HepG2 (cell line): ENCODE measurements at regions not wholly inside any gene's neighbourhood (a gene's known extent, or its start where the extent isn't known, plus 50 kb on each side); places are given as distances from the start of the nearest gene placed in this dataset.

Experiments used
- ATAC-seq: fragments of 200-7000 bp; cut with Tn5 transposase; 3 replicates; pipeline ENCODE4 v1.9.1; 2020; ENCODE audit warnings: mild to moderate bottlenecking, moderate library complexity
- BruUV-seq: library from RNA; stranded (reverse); fragments of 400-500 nt; replicated peaks from 2 replicates; lab custom pipeline; 2021; lab: Mats Ljungman, UMichigan
- CTCF ChIA-PET: fragments of 300-600 bp; formaldehyde crosslinking; extraction: SDS; loops from one replicate; lab custom pipeline; 2021; ENCODE audit warnings: low total read pairs, inconsistent platforms, low intra/inter-chr PET ratio; lab: Yijun Ruan, JAX
- POLR2A ChIA-PET: fragments of 350-600 bp; sonication (Branson Sonifier 250); formaldehyde crosslinking; loops from one replicate; lab custom pipeline; 2020; ENCODE audit warnings: antibody characterized with exemption, inconsistent platforms; lab: Yijun Ruan, JAX
- DNase-seq: peaks from one replicate; pipeline ENCODE4 v3.0.0-alpha.2; 2015; ENCODE audit warnings: low spot score
- FAIRE-seq: peaks from 3 replicates; lab custom pipeline; 2011; peaks lifted over from hg19 to GRCh38; lab: Jason Lieb, UNC
- H2AFZ ChIP-seq: one replicate; pipeline ENCODE4 v1.6.1; 2011; ENCODE audit warnings: low read length, inconsistent platforms
- H3K27ac ChIP-seq: fragments of 300-600 bp; 3 replicates; pipeline ENCODE4 v1.8.0; 2011; ENCODE audit warnings: mixed run types, mild to moderate bottlenecking, mixed read lengths, low read length, inconsistent platforms; ENCODE audit not compliant: insufficient read depth; ENCODE audit errors: extremely low read length
- H3K27me3 ChIP-seq, 2 experiments: fragments of 200-600 bp in 1 of 2; 2 replicates in 1 of 2; 3 replicates in 1 of 2; pipeline versions ENCODE4 v1.6.0 to v1.8.0; 2011; ENCODE audit warnings: low read length in 2 of 2, mild to moderate bottlenecking in 2 of 2, moderate library complexity in 2 of 2, inconsistent platforms in 1 of 2; ENCODE audit not compliant: insufficient read depth in 2 of 2, control insufficient read depth in 1 of 2
- H3K36me3 ChIP-seq, 2 experiments: fragments of 200-600 bp in 1 of 2; replicated peaks in 1 of 2; 2 replicates in 1 of 2; 3 replicates in 1 of 2; pipeline versions ENCODE4 v1.5.1 to v1.8.0; 2011; ENCODE audit warnings: low read length in 2 of 2, inconsistent platforms in 1 of 2; ENCODE audit not compliant: insufficient read depth in 2 of 2, control insufficient read depth in 1 of 2
- H3K4me1 ChIP-seq: 2 replicates; pipeline ENCODE4 v1.5.1; 2012; ENCODE audit warnings: low read length, inconsistent platforms; ENCODE audit not compliant: insufficient read depth
- H3K4me2 ChIP-seq: 2 replicates; pipeline ENCODE4 v1.6.0; 2011; ENCODE audit warnings: low read depth, low read length, inconsistent platforms
- H3K4me3 ChIP-seq, 3 experiments: fragments of 200-600 bp in 1 of 3; sonication (generic), shearing (Covaris generic) in 1 of 3; replicated peaks in 1 of 3; 2 replicates each; pipeline ENCODE4 v1.5.1; 2011 to 2016; ENCODE audit warnings: low read length in 3 of 3, inconsistent platforms in 2 of 3, low read depth in 2 of 3, mild to moderate bottlenecking in 2 of 3, control low read depth in 1 of 3, mixed read lengths in 1 of 3; ENCODE audit not compliant: insufficient read depth in 1 of 3
- H3K79me2 ChIP-seq: one replicate; pipeline ENCODE4 v1.6.1; 2011; ENCODE audit warnings: low read length, inconsistent platforms; ENCODE audit not compliant: insufficient read depth
- H3K9ac ChIP-seq: 2 replicates; pipeline ENCODE4 v1.6.0; 2011; ENCODE audit warnings: mild to moderate bottlenecking, low read depth, low read length, inconsistent platforms; ENCODE audit not compliant: insufficient read depth
- H3K9me3 ChIP-seq: 2 replicates; pipeline ENCODE4 v1.5.1; 2012; ENCODE audit warnings: mild to moderate bottlenecking, low read length
- H4K20me1 ChIP-seq: 2 replicates; pipeline ENCODE4 v1.6.0; 2011; ENCODE audit warnings: inconsistent platforms, mild to moderate bottlenecking, low read length, moderate library complexity; ENCODE audit not compliant: insufficient read depth
- CEBPB ChIP-seq: IDR thresholded peaks from 2 replicates; pipeline ENCODE4 v1.6.1; 2011; ENCODE audit warnings: low read depth, low read length, improper control_type of control experiment, borderline replicate concordance
- CEBPG ChIP-seq: IDR thresholded peaks from 2 replicates; pipeline ENCODE4 v1.6.1; 2016
- ELF1 ChIP-seq: sonication (generic); formaldehyde crosslinking; IDR thresholded peaks from 2 replicates; pipeline ENCODE4 v1.4.0; 2020; ENCODE audit warnings: missing genetic modification reagents
- KAT7 ChIP-seq: IDR thresholded peaks from 2 replicates; pipeline ENCODE4 v1.6.1; 2018; ENCODE audit warnings: borderline replicate concordance, missing compliant biosample characterization
- MAFK ChIP-seq, 2 experiments: IDR thresholded peaks in 1 of 2; conservative IDR thresholded peaks in 1 of 2; 2 replicates each; pipeline ENCODE4 v1.6.1; 2011; ENCODE audit warnings: improper control_type of control experiment in 2 of 2, low read length in 2 of 2
- PCBP1 ChIP-seq: fragments of 200-400 bp; formaldehyde crosslinking; IDR thresholded peaks from 2 replicates; pipeline ENCODE4 v1.6.1; 2017; ENCODE audit warnings: mild to moderate bottlenecking, low read depth, low read length, borderline replicate concordance
- PHF8 ChIP-seq: sonication (generic); formaldehyde crosslinking; IDR thresholded peaks from 2 replicates; pipeline ENCODE4 v1.5.0; 2020; ENCODE audit warnings: missing genetic modification reagents
- POLR2G ChIP-seq: fragments of 200-400 bp; formaldehyde crosslinking; IDR thresholded peaks from 2 replicates; pipeline ENCODE4 v1.6.1; 2018; ENCODE audit warnings: mild to moderate bottlenecking, low read depth, low read length, moderate library complexity
- RFX3 ChIP-seq: IDR thresholded peaks from 2 replicates; pipeline ENCODE4 v1.6.1; 2016; ENCODE audit warnings: missing biosample characterization, missing genetic modification reagents
- SKIL ChIP-seq: sonication (generic); formaldehyde crosslinking; IDR thresholded peaks from 2 replicates; pipeline ENCODE4 v1.8.0; 2022; ENCODE audit warnings: missing genetic modification reagents, mild to moderate bottlenecking, moderate library complexity, borderline replicate concordance
- SMAD1 ChIP-seq: sonication (generic); formaldehyde crosslinking; IDR thresholded peaks from 2 replicates; pipeline ENCODE4 v1.4.0; 2020; ENCODE audit warnings: missing genetic modification reagents, low read depth, mild to moderate bottlenecking, borderline replicate concordance
- TAF15 ChIP-seq: fragments of 200-400 bp; formaldehyde crosslinking; IDR thresholded peaks from one replicate; pipeline ENCODE4 v1.6.1; 2018; ENCODE audit warnings: mild to moderate bottlenecking, low read depth, low read length; ENCODE audit not compliant: poor library complexity, severe bottlenecking
- ZFX ChIP-seq: sonication (generic); formaldehyde crosslinking; IDR thresholded peaks from 2 replicates; pipeline ENCODE4 v1.4.0; 2020; ENCODE audit warnings: mild to moderate bottlenecking, low read depth, missing genetic modification reagents, moderate library complexity
- ZNF644 ChIP-seq: IDR thresholded peaks from 2 replicates; pipeline ENCODE4 v1.6.1; 2016; ENCODE audit warnings: low read depth
- ZSCAN31 ChIP-seq: sonication (generic); formaldehyde crosslinking; IDR thresholded peaks from 2 replicates; pipeline ENCODE4 v1.5.0; 2020; ENCODE audit warnings: low read depth, mild to moderate bottlenecking, missing genetic modification reagents
- WGBS: methylation state at CpG from one replicate; pipeline ENCODE4 v1.1.6; 2017; ENCODE audit warnings: low lambda C conversion rate; 5-methylcytosine and 5-hydroxymethylcytosine counted together
- in situ Hi-C: cut with HindIII; loops from 2 replicates; pipeline ENCODE4 v1.10.0; 2017; ENCODE audit warnings: low pct_unique_long_range_greater_than_20kb; ENCODE audit not compliant: extremely low pct_ligation_motif_present
- intact Hi-C: fragments of 100-400 bp; cut with micrococcal nuclease; formaldehyde crosslinking; loops from one replicate; pipeline ENCODE4 v1.10.0; 2022; ENCODE audit not compliant: unreplicated experiment
- TF ChIP-seq, protein P1 (sequence below): sonication (generic); formaldehyde crosslinking; IDR thresholded peaks from 2 replicates; pipeline ENCODE4 v1.5.0; 2020; ENCODE audit warnings: missing genetic modification reagents

DNA sequence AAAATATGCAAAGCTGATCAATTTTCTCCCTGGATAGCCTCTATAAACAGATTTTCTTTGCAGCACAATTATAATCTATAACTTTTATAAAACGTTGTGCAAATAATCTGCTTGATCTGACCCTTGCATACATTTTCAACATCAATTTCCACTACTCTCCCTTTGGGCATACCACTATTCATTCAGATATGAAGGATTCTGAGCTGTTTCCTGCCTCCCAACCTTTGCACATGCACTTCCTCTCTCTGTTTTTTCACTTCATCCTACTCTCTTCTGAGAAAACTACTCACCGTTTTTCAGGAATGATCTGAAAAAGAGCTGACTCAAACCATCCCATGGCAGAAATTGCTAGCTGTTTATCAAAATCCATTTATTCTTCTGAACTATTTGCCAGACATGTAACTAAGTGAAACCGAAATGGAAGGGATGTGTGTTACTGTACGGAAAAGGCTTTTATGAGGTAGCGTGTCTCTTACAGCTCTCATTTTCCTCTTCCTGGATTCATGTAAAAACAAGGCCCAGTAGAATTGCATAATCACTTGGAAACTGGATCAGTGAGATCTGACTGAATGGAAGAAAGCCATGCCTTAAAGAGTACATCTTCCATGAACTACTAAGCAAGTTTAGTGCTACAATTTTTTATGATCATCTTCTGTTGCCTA, 1447.3 kb upstream of the MIR17HG start:
- Histone ChIP-seq H3K4me1 (peaks cover 45% of the 10 kb centered on the region), H3K9me3 (no peaks in the 10 kb centered on the region), H3K4me3 (peak overlapping the region in 1 of 3 experiments; percentile 26; a peak in 2 of 6 replicates), H3K4me2 (peak overlapping the region; percentile 36), H3K79me2 (no peaks in the 10 kb centered on the region), H3K36me3 (no peaks in the 10 kb centered on the region), H3K9ac (peak overlapping the region; percentile 52), H2AFZ (no peak overlapping the region), H3K27ac (peak overlapping the region; percentile 82), H4K20me1 (no peaks in the 10 kb centered on the region), H3K27me3 (no peaks in the 10 kb centered on the region)
- BruUV-seq = no TSS peak
- WGBS = 35% methylated on average over 5 of the region's 5 CpGs
- peak; percentile 39 for DNase-seq
- ChIA-PET CTCF (no interaction called here), POLR2A (interaction anchor here (1.3 kb wide), 1 partner anchor 967 kb away, joined by 6 read pairs; no protein-coding TSS in a partner anchor)
- intact Hi-C loops = no loop called here
- in situ Hi-C loops = no loop called here
- FAIRE-seq = no peak
- ATAC-seq = peak; percentile 70
- TF ChIP-seq ZSCAN31 (no peak), MAFK (conservative IDR thresholded peaks at IDR 0.05 in 1 of 2, IDR thresholded peaks at IDR 0.05 in 1 of 2; ENCODE audit: low read length in 2 of 2) (no peak), CEBPG (CRISPR knock-in tag) (peak; percentile 80), POLR2G (0 out of 2 replicates have a peak, but pooled peaks have one; percentile 34), ZNF644 (peak; percentile 59; the same call in 1 of the 2 replicates), TAF15 (no peak), PCBP1 (no peak), SMAD1 (CRISPR knock-in tag) (no peak), ELF1 (CRISPR knock-in tag) (peak; percentile 11; the same call in 1 of the 2 replicates), CEBPB (peak; percentile 66; the same call in 1 of the 2 replicates), PHF8 (CRISPR knock-in tag) (0 out of 2 replicates have a peak, but pooled peaks have one; percentile 19), RFX3 (CRISPR knock-in tag) (no peak), ZFX (CRISPR knock-in tag) (peak; percentile 40), SKIL (CRISPR knock-in tag) (0 out of 2 replicates have a peak, but pooled peaks have one; percentile 2), KAT7 (CRISPR knock-in tag) (no peak)
- TF ChIP-seq, protein P1, sequence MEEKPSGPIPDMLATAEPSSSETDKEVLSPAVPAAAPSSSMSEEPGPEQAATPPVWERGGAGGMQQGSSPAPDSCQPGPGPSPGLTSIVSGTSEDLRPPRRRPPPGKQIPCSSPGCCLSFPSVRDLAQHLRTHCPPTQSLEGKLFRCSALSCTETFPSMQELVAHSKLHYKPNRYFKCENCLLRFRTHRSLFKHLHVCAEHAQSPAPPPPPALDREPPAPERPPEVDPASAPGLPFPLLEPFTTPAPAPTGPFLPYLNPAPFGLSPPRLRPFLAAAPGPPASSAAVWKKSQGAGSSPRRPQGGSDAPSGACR (CRISPR knock-in tag) = no peak
